Activated CD8-positive, alpha-beta T cell treated with anti-CD3 and anti-CD28 coated beads for 36 hours (primary cell): ENCODE measurements at regions not wholly inside any gene's neighbourhood (a gene's known extent, or its start where the extent isn't known, plus 50 kb on each side); places are given as distances from the start of the nearest gene placed in this dataset.

Experiments
- ATAC-seq: fragments of 200-7000 bp; cut with Tn5 transposase; one replicate; pipeline ENCODE4 v1.10.0; 2021; ENCODE audit warnings: mild to moderate bottlenecking, moderate library complexity
- CTCF ChIA-PET: fragments of 350-600 bp; sonication (Branson Sonifier 250); formaldehyde crosslinking; loops from one replicate; lab custom pipeline; 2021; ENCODE audit warnings: antibody characterized with exemption; lab: Charles Lee
- POLR2A ChIA-PET: fragments of 350-600 bp; sonication (Branson Sonifier 250); formaldehyde crosslinking; loops from one replicate; lab custom pipeline; 2021; ENCODE audit warnings: antibody characterized with exemption; lab: Charles Lee
- DNase-seq: peaks from one replicate; pipeline ENCODE4 v3.0.0-alpha.2; 2020
- H3K27ac Mint-ChIP-seq: one replicate; pipeline ENCODE4 v1.8.0; 2021; ENCODE audit warnings: mild to moderate bottlenecking, mixed read lengths
- H3K27me3 Mint-ChIP-seq: one replicate; pipeline ENCODE4 v1.8.0; 2021; ENCODE audit warnings: mixed read lengths
- H3K36me3 Mint-ChIP-seq: one replicate; pipeline ENCODE4 v1.8.0; 2021; ENCODE audit warnings: low read depth, mixed read lengths
- H3K4me1 Mint-ChIP-seq: one replicate; pipeline ENCODE4 v1.8.0; 2021; ENCODE audit warnings: low read depth, mixed read lengths
- H3K4me3 Mint-ChIP-seq: one replicate; pipeline ENCODE4 v1.8.0; 2021; ENCODE audit warnings: mild to moderate bottlenecking, moderate library complexity, mixed read lengths
- H3K9me3 Mint-ChIP-seq: one replicate; pipeline ENCODE4 v1.8.0; 2021; ENCODE audit warnings: mixed read lengths
- CTCF ChIP-seq: fragments of 200-600 bp; IDR thresholded peaks from one replicate; pipeline ENCODE4 v1.8.0; 2022; ENCODE audit warnings: antibody characterized with exemption, mild to moderate bottlenecking
- intact Hi-C: fragments of 100-400 bp; cut with micrococcal nuclease; formaldehyde crosslinking; loops from one replicate; pipeline ENCODE4 v1.10.0; 2022

- no peak for TF ChIP-seq CTCF
- Mint-ChIP-seq H3K9me3 (no peaks in the 10 kb centered on the region), H3K4me3 (no peak overlapping the region), H3K36me3 (no peaks in the 10 kb centered on the region), H3K27me3 (peaks cover 5% of the 10 kb centered on the region), H3K27ac (no peak overlapping the region), H3K4me1 (peaks cover 3% of the 10 kb centered on the region)
- ATAC-seq: no peak
- DNase-seq: no peak
- intact Hi-C loops: no loop called here
- ChIA-PET POLR2A (no interaction called here), CTCF (interaction anchor here (0.8 to 1.4 kb wide), 2 partner anchors 28 to 36 kb away, joined by 3 read pairs; no protein-coding TSS in a partner anchor)
Observed at GRCh38 chr14:34359420-34360117, 102.5 kb downstream of the SPTSSA start.

DNA sequence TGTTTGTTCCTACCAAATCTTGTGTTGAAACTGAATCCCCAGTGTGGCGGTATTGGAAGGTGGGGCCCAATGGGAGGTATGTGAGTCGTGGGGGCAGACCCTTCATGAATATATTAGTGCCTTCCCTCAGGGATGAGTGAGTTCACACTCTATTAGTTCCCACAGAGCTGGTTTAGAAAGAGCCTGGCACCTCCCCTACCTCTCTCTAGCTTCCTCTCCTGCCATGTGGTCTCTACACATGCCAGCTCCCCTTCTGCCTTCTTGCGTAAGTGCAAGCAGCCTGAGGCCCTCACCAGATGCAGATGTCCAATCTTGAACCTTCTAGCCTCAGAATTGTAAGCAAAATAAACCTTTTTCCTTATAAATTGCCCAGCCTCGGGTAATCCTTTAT, 105.8 kb downstream of the SPTSSA start:
- H3K36me3 Mint-ChIP-seq: no peaks in the 10 kb centered on the region
- CTCF ChIA-PET: interaction anchor here (1.1 kb wide), 1 partner anchor 24 kb away, joined by 4 read pairs; no protein-coding TSS in a partner anchor
- POLR2A ChIA-PET: no interaction called here
- no peaks in the 10 kb centered on the region for H3K27me3 Mint-ChIP-seq
- DNase-seq: no peak
- H3K27ac Mint-ChIP-seq: no peak overlapping the region
- intact Hi-C loops: no loop called here
- no peak for TF ChIP-seq CTCF
- H3K9me3 Mint-ChIP-seq: no peaks in the 10 kb centered on the region
- no peak for ATAC-seq
- no peak overlapping the region for H3K4me3 Mint-ChIP-seq
- H3K4me1 Mint-ChIP-seq: peaks cover 3% of the 10 kb centered on the region

DNA sequence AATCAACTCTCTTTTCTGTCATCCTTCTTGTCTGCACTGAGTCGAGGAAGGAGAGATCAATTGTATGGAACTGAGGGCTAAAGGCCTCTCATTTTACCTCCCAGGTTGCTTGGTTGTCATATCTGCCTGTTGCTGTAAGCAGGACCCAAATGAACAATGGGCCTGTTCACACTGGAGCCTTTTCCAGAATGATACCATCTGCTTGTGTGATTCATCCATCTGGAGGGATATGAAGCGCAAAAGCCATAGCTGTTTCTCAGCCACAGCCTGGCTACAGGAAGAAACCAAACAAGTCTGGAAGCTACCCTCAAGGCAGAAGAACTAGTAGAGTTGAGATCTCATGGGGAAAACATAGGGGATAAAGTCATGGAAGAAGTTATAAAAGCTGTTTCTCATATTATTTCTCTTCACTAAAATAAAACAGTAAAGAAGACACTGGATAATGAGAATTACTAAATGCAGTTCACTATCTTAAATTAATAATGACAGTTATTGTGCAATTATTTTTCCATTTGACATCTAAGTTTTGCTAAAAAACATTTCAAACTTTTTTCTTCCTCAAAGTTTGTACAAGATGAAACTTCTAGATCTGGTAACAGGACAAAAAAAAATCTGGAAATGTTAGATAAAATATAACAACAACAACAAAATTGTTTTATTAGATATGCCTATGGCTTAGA, 106.3 kb downstream of the SPTSSA start:
- Mint-ChIP-seq H3K4me3 (no peak overlapping the region), H3K4me1 (peaks cover 3% of the 10 kb centered on the region), H3K27ac (no peak overlapping the region), H3K27me3 (no peaks in the 10 kb centered on the region), H3K36me3 (no peaks in the 10 kb centered on the region), H3K9me3 (no peaks in the 10 kb centered on the region)
- intact Hi-C loops: no loop called here
- CTCF ChIA-PET: interaction anchor here (1.1 kb wide), 1 partner anchor 24 kb away, joined by 4 read pairs; no protein-coding TSS in a partner anchor
- no peak for ATAC-seq
- DNase-seq: no peak
- no peak for TF ChIP-seq CTCF
- POLR2A ChIA-PET: no interaction called here

GRCh38 chr14:34354556-34354955, 107.5 kb downstream of the SPTSSA start:
- Mint-ChIP-seq H3K9me3 (no peaks in the 10 kb centered on the region), H3K36me3 (no peaks in the 10 kb centered on the region), H3K27me3 (no peaks in the 10 kb centered on the region), H3K4me3 (no peak overlapping the region), H3K27ac (no peak overlapping the region), H3K4me1 (peaks cover 3% of the 10 kb centered on the region)
- POLR2A ChIA-PET: interaction anchor here (1.0 kb wide), 1 partner anchor 11 kb away, joined by 3 read pairs; no protein-coding TSS in a partner anchor
- no peak for TF ChIP-seq CTCF
- DNase-seq (no peak), ATAC-seq (no peak)
- intact Hi-C loops: no loop called here
- CTCF ChIA-PET: interaction anchor here (1.3 kb wide), 1 partner anchor 31 kb away, joined by 4 read pairs; no protein-coding TSS in a partner anchor

DNA sequence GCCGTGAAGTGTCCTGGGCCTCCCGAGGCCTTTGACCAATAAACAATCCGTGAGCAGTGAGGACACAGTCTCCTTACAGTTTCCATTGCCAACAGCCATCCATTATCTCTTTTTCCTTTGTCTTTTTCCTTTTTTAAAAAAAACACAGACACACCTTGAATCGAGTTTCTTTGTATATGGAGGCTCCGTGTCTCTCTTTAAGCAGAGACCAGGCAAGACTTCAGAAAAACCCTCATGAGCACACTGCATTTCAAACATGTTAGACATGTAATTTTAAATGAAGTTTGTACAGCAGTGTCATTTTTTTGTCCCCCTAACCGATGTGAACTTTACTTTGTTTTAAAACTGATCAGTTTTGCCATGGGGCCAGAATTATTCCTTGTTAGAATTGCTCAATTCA, 111.1 kb downstream of the SPTSSA start:
- Mint-ChIP-seq H3K4me3 (no peak overlapping the region), H3K27ac (no peak overlapping the region), H3K9me3 (no peaks in the 10 kb centered on the region), H3K4me1 (no peaks in the 10 kb centered on the region), H3K36me3 (no peaks in the 10 kb centered on the region), H3K27me3 (no peaks in the 10 kb centered on the region)
- ATAC-seq (no peak), DNase-seq (no peak)
- intact Hi-C loops: no loop called here
- no peak for TF ChIP-seq CTCF
- CTCF ChIA-PET: no interaction called here
- POLR2A ChIA-PET: no interaction called here
